ENCODE measurements at regions not wholly inside any gene's neighbourhood (a gene's known extent, or its start where the extent isn't known, plus 50 kb on each side); places are given as distances from the start of the nearest gene placed in this dataset.
"Not testable (repeated sequence)": the region's sequence is repeated elsewhere in the genome, so short reads cannot be mapped to it uniquely, and the experiment has no call there.

DNA sequence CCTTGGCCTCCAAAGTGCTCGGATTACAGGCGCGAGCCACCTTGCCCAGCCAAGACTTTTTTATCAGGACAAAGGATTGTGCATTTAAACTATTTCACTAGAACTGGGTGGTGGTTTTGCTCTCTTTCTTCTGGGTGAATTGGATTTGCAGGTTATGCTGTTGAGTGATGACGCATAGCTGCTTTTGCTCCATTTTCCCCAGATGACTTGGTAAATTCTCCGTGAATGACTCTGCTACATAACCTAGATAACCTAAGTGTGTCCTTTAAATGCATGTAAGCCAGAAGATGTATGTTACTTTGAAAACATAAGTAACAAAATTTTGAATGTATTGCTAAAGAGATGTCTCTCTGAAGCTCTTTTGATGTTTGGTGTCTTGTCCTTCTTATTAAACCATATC, 103.7 kb downstream of the NSUN5 start:
- TF ChIP-seq POLR2A (IDR thresholded peaks at IDR 0.05; ENCODE audit: low read depth, low read length); RAD21 (IDR thresholded peaks at IDR 0.05; ENCODE audit: low read length); CHD1 (IDR thresholded peaks at IDR 0.05; ENCODE audit: low read depth, low read length); BHLHE40 (IDR thresholded peaks at IDR 0.05; ENCODE audit: low read depth, low read length); MAFK (IDR thresholded peaks at IDR 0.05; ENCODE audit: low read depth, low read length); MAZ (IDR thresholded peaks at IDR 0.05; ENCODE audit: borderline replicate concordance, low read depth, low read length); FOS (IDR thresholded peaks at IDR 0.05; ENCODE audit: low read depth, low read length); RFX5 (IDR thresholded peaks at IDR 0.05; ENCODE audit: low read depth, low read length); RCOR1 (IDR thresholded peaks at IDR 0.05; ENCODE audit: insufficient replicate concordance, low read length); CEBPB (IDR thresholded peaks at IDR 0.05; ENCODE audit: low read depth, low read length): not testable (repeated sequence)
- TF ChIP-seq, protein P1, sequence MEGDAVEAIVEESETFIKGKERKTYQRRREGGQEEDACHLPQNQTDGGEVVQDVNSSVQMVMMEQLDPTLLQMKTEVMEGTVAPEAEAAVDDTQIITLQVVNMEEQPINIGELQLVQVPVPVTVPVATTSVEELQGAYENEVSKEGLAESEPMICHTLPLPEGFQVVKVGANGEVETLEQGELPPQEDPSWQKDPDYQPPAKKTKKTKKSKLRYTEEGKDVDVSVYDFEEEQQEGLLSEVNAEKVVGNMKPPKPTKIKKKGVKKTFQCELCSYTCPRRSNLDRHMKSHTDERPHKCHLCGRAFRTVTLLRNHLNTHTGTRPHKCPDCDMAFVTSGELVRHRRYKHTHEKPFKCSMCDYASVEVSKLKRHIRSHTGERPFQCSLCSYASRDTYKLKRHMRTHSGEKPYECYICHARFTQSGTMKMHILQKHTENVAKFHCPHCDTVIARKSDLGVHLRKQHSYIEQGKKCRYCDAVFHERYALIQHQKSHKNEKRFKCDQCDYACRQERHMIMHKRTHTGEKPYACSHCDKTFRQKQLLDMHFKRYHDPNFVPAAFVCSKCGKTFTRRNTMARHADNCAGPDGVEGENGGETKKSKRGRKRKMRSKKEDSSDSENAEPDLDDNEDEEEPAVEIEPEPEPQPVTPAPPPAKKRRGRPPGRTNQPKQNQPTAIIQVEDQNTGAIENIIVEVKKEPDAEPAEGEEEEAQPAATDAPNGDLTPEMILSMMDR (conservative IDR thresholded peaks at IDR 0.05; ENCODE audit: low read depth, low read length): not testable (repeated sequence)
- TF ChIP-seq, protein P2, sequence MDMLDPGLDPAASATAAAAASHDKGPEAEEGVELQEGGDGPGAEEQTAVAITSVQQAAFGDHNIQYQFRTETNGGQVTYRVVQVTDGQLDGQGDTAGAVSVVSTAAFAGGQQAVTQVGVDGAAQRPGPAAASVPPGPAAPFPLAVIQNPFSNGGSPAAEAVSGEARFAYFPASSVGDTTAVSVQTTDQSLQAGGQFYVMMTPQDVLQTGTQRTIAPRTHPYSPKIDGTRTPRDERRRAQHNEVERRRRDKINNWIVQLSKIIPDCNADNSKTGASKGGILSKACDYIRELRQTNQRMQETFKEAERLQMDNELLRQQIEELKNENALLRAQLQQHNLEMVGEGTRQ (IDR thresholded peaks at IDR 0.05; ENCODE audit: low read depth, low read length): not testable (repeated sequence)
- peak; percentile 23; the same call in 1 of the 2 replicates for TF ChIP-seq NFE2L2 (IDR thresholded peaks at IDR 0.05; ENCODE audit: low read depth, low read length)

All from IMR-90 (cell line).